ENCODE measurements at regions not wholly inside any gene's neighbourhood (a gene's known extent, or its start where the extent isn't known, plus 50 kb on each side); places are given as distances from the start of the nearest gene placed in this dataset.

DNA sequence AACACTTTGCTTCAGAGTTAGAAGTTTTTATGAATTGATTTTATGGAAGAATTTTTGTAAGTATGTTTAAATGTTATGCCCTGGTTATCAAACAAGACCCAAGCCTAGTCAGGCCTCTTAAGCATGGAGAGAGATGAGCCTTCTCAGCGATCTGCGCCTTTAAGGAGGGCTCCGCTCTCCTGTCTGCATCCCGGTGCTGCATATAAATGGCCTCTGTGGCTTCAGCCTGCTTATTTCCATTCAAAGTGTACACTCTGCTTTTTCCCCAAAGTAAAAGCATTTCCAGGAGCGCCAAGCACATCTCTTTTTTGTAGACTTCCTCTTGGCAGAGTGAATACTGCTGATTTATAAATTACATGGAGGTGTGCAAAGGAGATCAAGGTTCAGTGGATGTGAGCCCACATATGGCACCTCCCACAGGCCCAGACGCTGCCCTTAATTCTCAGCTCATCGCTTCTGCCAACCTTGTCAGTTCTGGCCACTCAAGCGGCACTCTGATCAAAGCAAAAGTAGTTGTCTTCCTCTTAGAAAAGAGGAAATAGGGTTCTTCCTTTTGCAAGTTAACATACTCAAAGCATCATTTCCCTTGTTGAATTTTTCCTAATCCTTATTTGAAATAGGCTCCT, 70.0 kb upstream of the SFMBT2 start (continued):
- TF ChIP-seq, protein P1, sequence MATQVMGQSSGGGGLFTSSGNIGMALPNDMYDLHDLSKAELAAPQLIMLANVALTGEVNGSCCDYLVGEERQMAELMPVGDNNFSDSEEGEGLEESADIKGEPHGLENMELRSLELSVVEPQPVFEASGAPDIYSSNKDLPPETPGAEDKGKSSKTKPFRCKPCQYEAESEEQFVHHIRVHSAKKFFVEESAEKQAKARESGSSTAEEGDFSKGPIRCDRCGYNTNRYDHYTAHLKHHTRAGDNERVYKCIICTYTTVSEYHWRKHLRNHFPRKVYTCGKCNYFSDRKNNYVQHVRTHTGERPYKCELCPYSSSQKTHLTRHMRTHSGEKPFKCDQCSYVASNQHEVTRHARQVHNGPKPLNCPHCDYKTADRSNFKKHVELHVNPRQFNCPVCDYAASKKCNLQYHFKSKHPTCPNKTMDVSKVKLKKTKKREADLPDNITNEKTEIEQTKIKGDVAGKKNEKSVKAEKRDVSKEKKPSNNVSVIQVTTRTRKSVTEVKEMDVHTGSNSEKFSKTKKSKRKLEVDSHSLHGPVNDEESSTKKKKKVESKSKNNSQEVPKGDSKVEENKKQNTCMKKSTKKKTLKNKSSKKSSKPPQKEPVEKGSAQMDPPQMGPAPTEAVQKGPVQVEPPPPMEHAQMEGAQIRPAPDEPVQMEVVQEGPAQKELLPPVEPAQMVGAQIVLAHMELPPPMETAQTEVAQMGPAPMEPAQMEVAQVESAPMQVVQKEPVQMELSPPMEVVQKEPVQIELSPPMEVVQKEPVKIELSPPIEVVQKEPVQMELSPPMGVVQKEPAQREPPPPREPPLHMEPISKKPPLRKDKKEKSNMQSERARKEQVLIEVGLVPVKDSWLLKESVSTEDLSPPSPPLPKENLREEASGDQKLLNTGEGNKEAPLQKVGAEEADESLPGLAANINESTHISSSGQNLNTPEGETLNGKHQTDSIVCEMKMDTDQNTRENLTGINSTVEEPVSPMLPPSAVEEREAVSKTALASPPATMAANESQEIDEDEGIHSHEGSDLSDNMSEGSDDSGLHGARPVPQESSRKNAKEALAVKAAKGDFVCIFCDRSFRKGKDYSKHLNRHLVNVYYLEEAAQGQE (IDR thresholded peaks at IDR 0.05; ENCODE audit: low read depth, low read length), result no peak
- TF ChIP-seq, protein P2, sequence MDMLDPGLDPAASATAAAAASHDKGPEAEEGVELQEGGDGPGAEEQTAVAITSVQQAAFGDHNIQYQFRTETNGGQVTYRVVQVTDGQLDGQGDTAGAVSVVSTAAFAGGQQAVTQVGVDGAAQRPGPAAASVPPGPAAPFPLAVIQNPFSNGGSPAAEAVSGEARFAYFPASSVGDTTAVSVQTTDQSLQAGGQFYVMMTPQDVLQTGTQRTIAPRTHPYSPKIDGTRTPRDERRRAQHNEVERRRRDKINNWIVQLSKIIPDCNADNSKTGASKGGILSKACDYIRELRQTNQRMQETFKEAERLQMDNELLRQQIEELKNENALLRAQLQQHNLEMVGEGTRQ (IDR thresholded peaks at IDR 0.05; ENCODE audit: borderline replicate concordance, low read depth, low read length), result no peak
- TF ChIP-seq, protein P3, sequence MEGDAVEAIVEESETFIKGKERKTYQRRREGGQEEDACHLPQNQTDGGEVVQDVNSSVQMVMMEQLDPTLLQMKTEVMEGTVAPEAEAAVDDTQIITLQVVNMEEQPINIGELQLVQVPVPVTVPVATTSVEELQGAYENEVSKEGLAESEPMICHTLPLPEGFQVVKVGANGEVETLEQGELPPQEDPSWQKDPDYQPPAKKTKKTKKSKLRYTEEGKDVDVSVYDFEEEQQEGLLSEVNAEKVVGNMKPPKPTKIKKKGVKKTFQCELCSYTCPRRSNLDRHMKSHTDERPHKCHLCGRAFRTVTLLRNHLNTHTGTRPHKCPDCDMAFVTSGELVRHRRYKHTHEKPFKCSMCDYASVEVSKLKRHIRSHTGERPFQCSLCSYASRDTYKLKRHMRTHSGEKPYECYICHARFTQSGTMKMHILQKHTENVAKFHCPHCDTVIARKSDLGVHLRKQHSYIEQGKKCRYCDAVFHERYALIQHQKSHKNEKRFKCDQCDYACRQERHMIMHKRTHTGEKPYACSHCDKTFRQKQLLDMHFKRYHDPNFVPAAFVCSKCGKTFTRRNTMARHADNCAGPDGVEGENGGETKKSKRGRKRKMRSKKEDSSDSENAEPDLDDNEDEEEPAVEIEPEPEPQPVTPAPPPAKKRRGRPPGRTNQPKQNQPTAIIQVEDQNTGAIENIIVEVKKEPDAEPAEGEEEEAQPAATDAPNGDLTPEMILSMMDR (IDR thresholded peaks at IDR 0.05), result no peak
- TF ChIP-seq, protein P4, sequence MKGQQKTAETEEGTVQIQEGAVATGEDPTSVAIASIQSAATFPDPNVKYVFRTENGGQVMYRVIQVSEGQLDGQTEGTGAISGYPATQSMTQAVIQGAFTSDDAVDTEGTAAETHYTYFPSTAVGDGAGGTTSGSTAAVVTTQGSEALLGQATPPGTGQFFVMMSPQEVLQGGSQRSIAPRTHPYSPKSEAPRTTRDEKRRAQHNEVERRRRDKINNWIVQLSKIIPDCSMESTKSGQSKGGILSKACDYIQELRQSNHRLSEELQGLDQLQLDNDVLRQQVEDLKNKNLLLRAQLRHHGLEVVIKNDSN (IDR thresholded peaks at IDR 0.05; ENCODE audit: borderline replicate concordance, low read depth), result no peak
- TF ChIP-seq MEF2A (IDR thresholded peaks at IDR 0.05; ENCODE audit: borderline replicate concordance, low read depth), result no peak

DNA sequence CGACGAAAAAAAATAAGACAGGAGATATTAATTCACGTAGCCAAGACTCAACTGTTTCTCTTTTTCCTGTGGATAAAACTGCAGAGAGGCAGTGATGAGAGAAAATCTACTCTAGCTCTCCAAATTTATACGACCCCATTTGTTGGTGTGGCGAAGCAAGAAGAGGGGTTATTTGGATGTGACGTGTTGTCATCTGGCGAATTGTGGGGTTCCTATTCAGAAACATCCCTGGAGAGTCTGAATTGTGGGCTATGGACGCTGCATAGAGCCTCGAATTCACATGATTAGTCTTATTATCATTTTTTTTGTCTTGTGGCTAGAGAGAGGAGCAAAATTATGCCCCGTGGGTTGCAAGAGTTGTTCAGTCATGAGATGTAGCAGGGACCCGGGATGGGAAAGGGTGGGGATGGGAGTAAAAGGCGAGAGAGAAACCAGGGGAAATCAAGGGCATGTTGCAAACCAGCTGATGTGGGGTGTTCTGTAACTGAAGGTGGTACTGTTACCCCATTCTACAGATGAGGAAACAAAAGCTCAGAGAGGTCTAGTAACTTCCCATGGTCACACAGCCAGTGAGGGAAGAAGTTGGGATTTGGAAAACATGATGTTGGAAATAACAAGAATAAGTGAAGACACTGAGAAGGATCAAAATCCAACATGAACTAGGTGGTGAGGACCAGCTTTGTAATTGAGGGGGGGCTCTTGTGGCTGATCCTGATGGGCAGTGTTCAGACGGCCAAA, 69.2 kb upstream of the SFMBT2 start:
- Histone ChIP-seq H3K4me1 (ENCODE audit: control insufficient read depth in 1 of 2, insufficient read depth in 2 of 2, low read depth in 1 of 2, low read length in 1 of 2) (peaks cover 0 to 10% of the 10 kb centered on the region in 2 experiments; a peak in 1 of 4 replicates), H2AFZ (ENCODE audit: low read depth) (no peak overlapping the region), H3K79me2 (ENCODE audit: insufficient read depth) (no peaks in the 10 kb centered on the region), H3K9me2 (no peaks in the 10 kb centered on the region), H3K9ac (no peak overlapping the region), H3K27ac (ENCODE audit: low read depth in 2 of 2, low read length in 1 of 2) (no peak overlapping the region), H3K4me2 (no peak overlapping the region), H3F3A (replicated peaks; ENCODE audit: insufficient read depth) (no peaks in the 10 kb centered on the region), H4K20me1 (ENCODE audit: insufficient read depth) (no peaks in the 10 kb centered on the region), H3K36me3 (replicated peaks in 1 of 2; ENCODE audit: control insufficient read depth in 1 of 2, insufficient read depth in 2 of 2, low read length in 1 of 2) (no peaks in the 10 kb centered on the region), H3K4me3 (ENCODE audit: low read depth in 2 of 2, low read length in 1 of 2) (no peak overlapping the region), H3K9me3 (no peaks in the 10 kb centered on the region), H3K27me3 (ENCODE audit: insufficient read depth) (no peaks in the 10 kb centered on the region)
- no peak for DNase-seq
- 44% methylated on average over 13 of the region's 13 CpGs for WGBS (ENCODE audit: low lambda C conversion rate)
- POLR2A ChIA-PET, result no interaction called here
- CTCF ChIA-PET, result no interaction called here
- TF ChIP-seq, protein P5, sequence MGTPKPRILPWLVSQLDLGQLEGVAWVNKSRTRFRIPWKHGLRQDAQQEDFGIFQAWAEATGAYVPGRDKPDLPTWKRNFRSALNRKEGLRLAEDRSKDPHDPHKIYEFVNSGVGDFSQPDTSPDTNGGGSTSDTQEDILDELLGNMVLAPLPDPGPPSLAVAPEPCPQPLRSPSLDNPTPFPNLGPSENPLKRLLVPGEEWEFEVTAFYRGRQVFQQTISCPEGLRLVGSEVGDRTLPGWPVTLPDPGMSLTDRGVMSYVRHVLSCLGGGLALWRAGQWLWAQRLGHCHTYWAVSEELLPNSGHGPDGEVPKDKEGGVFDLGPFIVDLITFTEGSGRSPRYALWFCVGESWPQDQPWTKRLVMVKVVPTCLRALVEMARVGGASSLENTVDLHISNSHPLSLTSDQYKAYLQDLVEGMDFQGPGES (IDR thresholded peaks at IDR 0.05; ENCODE audit: low read depth, low read length), result no peak
- TF ChIP-seq NFIC (IDR thresholded peaks at IDR 0.05; ENCODE audit: borderline replicate concordance), result no peak
- TF ChIP-seq, protein P6, sequence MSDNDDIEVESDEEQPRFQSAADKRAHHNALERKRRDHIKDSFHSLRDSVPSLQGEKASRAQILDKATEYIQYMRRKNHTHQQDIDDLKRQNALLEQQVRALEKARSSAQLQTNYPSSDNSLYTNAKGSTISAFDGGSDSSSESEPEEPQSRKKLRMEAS (IDR thresholded peaks at IDR 0.05; ENCODE audit: low read depth), result no peak
- no peak for TF ChIP-seq CHD2 (IDR thresholded peaks at IDR 0.05; ENCODE audit: low read length, partially characterized antibody)
- TF ChIP-seq, protein P3 (IDR thresholded peaks at IDR 0.05), result no peak
- no peak for TF ChIP-seq TCF12 (IDR thresholded peaks at IDR 0.05)
- TF ChIP-seq ELF1 (IDR thresholded peaks at IDR 0.05), result no peak
- no peak for TF ChIP-seq GATA2 (CRISPR knock-in tag; IDR thresholded peaks at IDR 0.05)
- no peak for TF ChIP-seq RFX5 (IDR thresholded peaks at IDR 0.05; ENCODE audit: low read length)
- TF ChIP-seq, protein P4 (IDR thresholded peaks at IDR 0.05; ENCODE audit: borderline replicate concordance, low read depth), result no peak
- no peak for TF ChIP-seq FOXM1 (IDR thresholded peaks at IDR 0.05; ENCODE audit: low read depth)
- no peak for TF ChIP-seq RCOR1 (IDR thresholded peaks at IDR 0.05; ENCODE audit: low read length)
- no peak for TF ChIP-seq RXRA (IDR thresholded peaks at IDR 0.05; ENCODE audit: borderline replicate concordance, low read depth)

Data from SK-N-SH (cell line).